Ectodermal cell (in vitro differentiated cells): ENCODE measurements at regions not wholly inside any gene's neighbourhood (a gene's known extent, or its start where the extent isn't known, plus 50 kb on each side); places are given as distances from the start of the nearest gene placed in this dataset.

Experiments used
- H3K27ac ChIP-seq: 2 replicates; pipeline ENCODE4 v1.7.0; 2013; ENCODE audit warnings: mild to moderate bottlenecking, low read depth, low read length; ENCODE audit not compliant: insufficient read depth, poor library complexity, severe bottlenecking
- H3K27me3 ChIP-seq: 2 replicates; pipeline ENCODE4 v1.7.0; 2013; ENCODE audit warnings: mild to moderate bottlenecking, low read length; ENCODE audit not compliant: insufficient read depth, control insufficient read depth, poor library complexity, severe bottlenecking
- H3K36me3 ChIP-seq: one replicate; pipeline ENCODE4 v1.7.0; 2013; ENCODE audit warnings: low read length; ENCODE audit not compliant: control insufficient read depth, insufficient read depth
- H3K4me1 ChIP-seq: one replicate; pipeline ENCODE4 v1.7.0; 2013; ENCODE audit warnings: low read length; ENCODE audit not compliant: control insufficient read depth, insufficient read depth
- H3K4me3 ChIP-seq: 2 replicates; pipeline ENCODE4 v1.7.0; 2013; ENCODE audit warnings: low read depth, low read length, control low read depth; ENCODE audit not compliant: insufficient read depth
- H3K9me3 ChIP-seq: 2 replicates; pipeline ENCODE4 v1.7.0; 2013; ENCODE audit warnings: mild to moderate bottlenecking, low read length, moderate library complexity; ENCODE audit not compliant: control insufficient read depth
- WGBS, 2 experiments: methylation state at CpG; one replicate each; pipeline ENCODE4 v1.1.7; 2013; ENCODE audit warnings: missing lambda C conversion rate in 2 of 2; 5-methylcytosine and 5-hydroxymethylcytosine counted together

GRCh38 chrX:155695419-155695818, 82.7 kb upstream of the TMLHE start:
- no peaks in the 10 kb centered on the region for H3K27me3 ChIP-seq
- H3K4me1 ChIP-seq: no peaks in the 10 kb centered on the region
- H3K9me3 ChIP-seq: no peaks in the 10 kb centered on the region
- H3K27ac ChIP-seq: no peak overlapping the region
- no peak overlapping the region for H3K4me3 ChIP-seq
- no CpG with 5 or more reads among the region's 1 CpG for WGBS, 2 experiments
- no peaks in the 10 kb centered on the region for H3K36me3 ChIP-seq

- Histone ChIP-seq H3K4me3 (no peak overlapping the region), H3K27ac (no peak overlapping the region), H3K9me3 (no peaks in the 10 kb centered on the region), H3K4me1 (no peaks in the 10 kb centered on the region), H3K27me3 (no peaks in the 10 kb centered on the region), H3K36me3 (no peaks in the 10 kb centered on the region)
- WGBS, 2 experiments: 92 to 97% methylated on average over 5 of the region's 5 CpGs
These were observed 81.9 kb upstream of the TMLHE start for GRCh38 chrX:155694649-155695048.

- Histone ChIP-seq H3K36me3 (no peaks in the 10 kb centered on the region), H3K9me3 (no peaks in the 10 kb centered on the region), H3K27me3 (no peaks in the 10 kb centered on the region), H3K4me3 (no peak overlapping the region), H3K27ac (no peak overlapping the region), H3K4me1 (no peaks in the 10 kb centered on the region)
- WGBS, 2 experiments: 88 to 96% methylated on average over 2 of the region's 2 CpGs
These were observed 70.1 kb upstream of the TMLHE start for GRCh38 chrX:155682834-155683233.

- Histone ChIP-seq H3K27me3 (no peaks in the 10 kb centered on the region), H3K9me3 (no peaks in the 10 kb centered on the region), H3K4me3 (no peak overlapping the region), H3K36me3 (no peaks in the 10 kb centered on the region), H3K27ac (no peak overlapping the region), H3K4me1 (no peaks in the 10 kb centered on the region)
- 95 to 98% methylated on average over 4 of the region's 4 CpGs for WGBS, 2 experiments
These were observed 67.0 kb upstream of the TMLHE start for GRCh38 chrX:155679715-155680114.

GRCh38 chrX:155673338-155673737, 60.6 kb upstream of the TMLHE start:
- no peaks in the 10 kb centered on the region for H3K4me1 ChIP-seq
- no peaks in the 10 kb centered on the region for H3K36me3 ChIP-seq
- no peaks in the 10 kb centered on the region for H3K9me3 ChIP-seq
- H3K4me3 ChIP-seq: no peak overlapping the region
- no peaks in the 10 kb centered on the region for H3K27me3 ChIP-seq
- no peak overlapping the region for H3K27ac ChIP-seq

- H3K27me3 ChIP-seq: no peaks in the 10 kb centered on the region
- H3K27ac ChIP-seq: no peak overlapping the region
- H3K4me3 ChIP-seq: no peak overlapping the region
- 100% methylated on average over 2 of the region's 2 CpGs for WGBS, 2 experiments
- H3K9me3 ChIP-seq: no peaks in the 10 kb centered on the region
- no peaks in the 10 kb centered on the region for H3K36me3 ChIP-seq
- H3K4me1 ChIP-seq: no peaks in the 10 kb centered on the region
These were observed 54.0 kb upstream of the TMLHE start for GRCh38 chrX:155666741-155667140.
